GM19463 (cell line): ENCODE measurements at regions not wholly inside any gene's neighbourhood (a gene's known extent, or its start where the extent isn't known, plus 50 kb on each side); places are given as distances from the start of the nearest gene placed in this dataset.
"Not testable (repeated sequence)": the region's sequence is repeated elsewhere in the genome, so short reads cannot be mapped to it uniquely, and the experiment has no call there.

Experiments
- ATAC-seq: cut with Tn5 transposase; IDR thresholded peaks from one replicate; pipeline ENCODE4 v1.9.1; 2021; ENCODE audit warnings: mild to moderate bottlenecking, moderate library complexity; ENCODE audit not compliant: unreplicated experiment

GRCh38 chr22:23466351-23466750, 113.7 kb downstream of the IGLL1 start:
- ATAC-seq, result no peak

DNA sequence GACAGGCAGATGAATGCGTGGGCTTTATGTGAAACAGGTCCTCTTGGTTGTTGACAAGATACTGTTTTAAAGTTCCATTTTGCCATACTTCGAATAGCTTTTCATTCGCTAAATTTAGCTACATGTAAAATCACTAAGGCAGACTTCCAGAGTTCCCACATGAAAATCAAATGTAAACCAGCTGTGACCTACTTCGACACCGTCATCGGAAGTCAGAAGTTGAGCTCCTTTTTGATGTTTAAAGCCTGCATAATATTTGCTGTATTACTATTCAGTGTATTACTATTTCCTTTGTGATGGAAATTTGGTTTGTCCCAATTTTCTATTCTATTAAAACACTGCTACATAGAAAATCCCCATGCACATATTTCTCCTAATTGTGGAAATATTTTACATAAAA, 115.3 kb downstream of the IGLL1 start:
- ATAC-seq, result not testable (repeated sequence)

- ATAC-seq, result not testable (repeated sequence)
Observed at GRCh38 chr22:23460517-23461031, 119.5 kb downstream of the IGLL1 start.

- ATAC-seq, result not testable (repeated sequence)
Observed at GRCh38 chr22:23459645-23460516, 120.2 kb downstream of the IGLL1 start.

GRCh38 chr22:23458663-23459541, 121.2 kb downstream of the IGLL1 start:
- no peak for ATAC-seq

GRCh38 chr22:23457380-23457985, 122.6 kb downstream of the IGLL1 start:
- no peak for ATAC-seq

- not testable (repeated sequence) for ATAC-seq
Observed at GRCh38 chr22:23456666-23457379, 123.3 kb downstream of the IGLL1 start.

DNA sequence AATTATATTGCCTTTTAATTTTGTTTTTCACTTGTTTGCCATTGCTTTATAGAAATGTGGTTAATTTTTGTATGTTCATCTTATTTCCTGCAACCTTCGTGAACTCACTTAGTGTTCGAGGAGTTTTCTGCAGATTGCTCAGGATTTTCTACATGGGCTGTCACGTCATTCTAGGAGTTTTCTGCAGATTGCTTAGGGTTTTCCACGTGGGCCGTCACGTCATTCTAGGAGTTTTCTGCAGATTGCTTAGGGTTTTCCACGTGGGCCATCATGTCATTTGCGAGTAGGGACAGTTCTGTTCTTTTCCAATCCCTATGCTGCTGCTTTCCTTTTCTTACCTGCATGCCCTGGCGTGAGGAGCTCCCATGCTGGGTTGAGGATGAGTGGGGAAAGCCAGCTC, 125.7 kb downstream of the IGLL1 start:
- ATAC-seq, result not testable (repeated sequence)

DNA sequence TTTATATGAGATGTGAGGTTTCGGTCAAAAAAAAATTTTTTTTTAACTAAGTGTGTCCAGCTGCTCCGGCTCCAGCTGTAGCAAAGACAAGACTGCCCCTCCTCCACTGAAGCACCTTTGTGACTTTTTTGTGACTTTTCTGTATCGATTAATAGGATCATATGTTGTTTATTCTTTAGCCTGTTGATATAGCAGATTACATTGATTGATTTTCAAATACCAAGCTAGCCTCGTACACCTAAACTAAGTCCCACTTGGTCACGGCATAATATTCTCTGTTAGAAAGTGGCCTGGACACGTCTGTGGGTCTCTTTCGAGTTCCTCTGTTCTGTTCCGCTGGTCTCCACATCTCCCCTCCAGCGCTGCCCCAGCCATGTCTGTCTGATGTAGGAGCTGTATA, 126.8 kb downstream of the IGLL1 start:
- ATAC-seq, result no peak

GRCh38 chr22:23452231-23453010, 127.7 kb downstream of the IGLL1 start:
- ATAC-seq, result no peak

DNA sequence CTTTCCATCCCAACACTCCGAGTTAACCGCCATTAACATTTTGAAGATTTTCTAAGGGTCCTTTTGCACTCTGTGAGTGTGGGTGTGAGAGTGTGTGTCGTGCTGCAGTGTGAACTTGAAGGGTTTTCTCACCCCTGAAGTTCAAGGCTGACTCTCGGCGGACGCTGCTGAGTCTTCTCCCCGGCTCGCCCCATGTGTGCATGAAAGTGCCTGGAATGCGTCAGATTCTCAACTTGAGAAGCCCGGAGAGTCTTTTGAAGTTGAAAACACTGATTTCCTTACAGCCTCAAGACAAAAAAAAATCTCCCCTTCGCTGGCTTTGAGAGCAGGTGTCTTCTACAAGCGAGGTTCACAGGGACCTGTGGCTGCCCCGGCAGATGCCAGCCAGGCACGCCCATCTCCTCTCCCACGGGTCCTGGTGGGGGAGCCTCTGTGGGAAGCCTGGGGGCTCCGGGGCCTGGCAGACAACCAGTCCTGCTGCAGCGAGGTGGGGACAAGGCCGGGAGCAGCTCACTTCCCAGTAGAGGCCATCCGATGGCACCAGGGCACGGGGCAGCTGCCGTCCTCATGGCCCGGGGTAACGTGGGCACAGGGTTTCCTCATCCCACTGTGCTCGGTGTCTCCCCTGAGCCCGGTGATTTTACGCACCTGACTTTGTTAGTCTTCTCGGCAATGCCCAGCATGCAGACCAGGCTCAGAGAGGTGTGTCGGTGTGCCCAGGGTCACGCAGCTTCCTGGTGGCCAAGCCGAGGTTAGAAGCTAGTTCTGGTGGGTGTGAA, 128.4 kb downstream of the IGLL1 start:
- ATAC-seq, result not testable (repeated sequence)

- ATAC-seq, result not testable (repeated sequence)
Observed at GRCh38 chr22:23450821-23451220, 129.3 kb downstream of the IGLL1 start.

DNA sequence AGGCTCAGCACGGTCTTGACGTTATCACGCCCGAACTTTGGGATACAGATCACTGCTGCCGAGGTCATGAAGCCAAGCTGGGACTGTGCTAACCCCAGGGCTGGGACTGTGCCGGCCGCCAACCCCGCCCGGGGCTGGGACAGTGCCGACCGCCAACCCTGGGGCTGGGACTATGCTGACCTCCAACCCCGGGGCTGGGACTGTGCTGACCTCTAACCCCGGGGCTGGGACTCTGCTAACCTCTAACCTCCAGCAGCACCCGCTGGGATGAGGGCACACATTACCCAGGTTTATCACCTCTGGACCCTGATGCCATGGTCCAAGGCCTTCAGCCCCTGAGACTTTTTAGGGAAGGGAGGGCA, 129.7 kb downstream of the IGLL1 start:
- no peak for ATAC-seq

DNA sequence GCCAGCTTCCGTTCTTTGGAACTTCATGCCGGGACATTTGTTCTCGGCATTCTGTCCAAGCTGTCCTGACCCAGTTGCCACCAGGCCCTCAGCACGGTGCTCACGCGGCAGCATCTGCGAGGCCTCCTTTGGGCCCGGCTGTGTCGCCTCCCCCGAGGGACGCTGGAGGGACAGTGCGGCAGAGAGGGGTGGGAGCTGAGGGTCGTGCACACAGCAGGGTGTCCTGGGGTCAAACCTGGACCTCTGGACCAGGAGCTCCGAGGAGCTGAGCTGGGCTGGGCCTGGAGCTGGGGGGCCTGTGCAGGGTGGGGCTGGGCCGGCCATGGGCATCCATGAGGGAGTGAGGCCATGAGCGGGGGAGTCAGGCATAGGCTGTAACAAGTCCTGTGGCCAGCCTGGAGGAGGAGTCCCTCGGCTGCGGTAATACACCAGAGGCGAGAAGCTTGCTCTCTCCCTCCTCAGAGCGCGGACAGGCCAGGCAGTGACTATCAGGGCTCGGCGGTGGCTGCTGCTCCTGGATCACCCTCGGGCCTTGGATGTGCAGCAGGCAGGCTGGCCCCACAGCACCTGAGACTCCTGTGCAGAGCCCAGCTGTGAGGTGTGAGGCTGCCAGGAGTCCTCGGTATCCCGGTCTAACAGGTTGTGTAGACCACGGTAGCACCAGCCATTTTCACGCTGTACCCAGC, 130.2 kb downstream of the IGLL1 start:
- not testable (repeated sequence) for ATAC-seq

GRCh38 chr22:23448499-23449288, 131.4 kb downstream of the IGLL1 start:
- not testable (repeated sequence) for ATAC-seq

DNA sequence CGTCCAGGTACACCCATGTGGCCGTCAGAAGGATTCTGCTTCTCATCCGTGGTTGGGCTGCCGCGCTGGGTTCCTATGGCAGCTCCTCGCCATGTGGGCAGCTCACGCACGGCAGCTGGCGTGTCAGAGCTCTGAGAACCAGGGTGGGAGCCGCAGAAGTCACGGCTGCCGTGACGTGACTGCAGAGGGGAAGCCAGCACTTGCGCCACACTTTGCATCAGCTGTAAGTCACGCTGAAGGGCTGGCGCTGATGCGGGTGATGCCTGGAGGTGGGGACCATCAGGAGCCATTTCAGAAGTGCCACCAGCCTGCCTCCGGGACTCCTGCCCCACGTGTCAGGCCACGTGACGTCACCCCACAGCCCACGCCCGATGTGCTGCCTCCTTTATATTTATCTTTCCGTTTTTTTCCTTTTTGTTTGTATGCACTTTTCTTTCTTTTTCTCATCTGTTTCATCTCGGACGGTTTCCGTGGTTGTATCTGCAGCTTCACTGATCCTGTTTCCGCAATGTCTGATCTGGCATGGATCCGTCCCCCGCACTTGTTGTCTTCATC, 133.2 kb downstream of the IGLL1 start:
- ATAC-seq, result no peak

DNA sequence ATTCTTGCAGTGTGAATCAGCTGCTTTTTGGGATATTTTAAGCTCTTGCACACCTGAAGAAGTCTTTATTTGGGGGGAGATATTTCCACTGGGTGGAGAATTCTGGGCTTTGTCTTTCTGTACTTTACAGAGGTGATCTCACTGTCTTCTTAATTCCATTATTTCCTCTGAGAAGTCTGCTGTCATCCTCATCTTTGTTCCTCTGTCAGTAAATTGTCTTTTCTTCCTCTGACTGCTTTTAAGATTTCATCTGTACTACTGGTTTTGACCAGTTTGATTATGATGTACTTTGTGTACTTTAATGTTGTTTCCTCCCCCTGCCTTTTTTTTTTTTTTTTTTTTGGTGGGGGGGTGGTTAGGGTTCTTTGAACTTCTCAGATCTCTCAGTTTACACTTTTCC, 133.9 kb downstream of the IGLL1 start:
- ATAC-seq, result not testable (repeated sequence)
